ENCODE measurements at regions not wholly inside any gene's neighbourhood (a gene's known extent, or its start where the extent isn't known, plus 50 kb on each side); places are given as distances from the start of the nearest gene placed in this dataset.

- no peak for TF ChIP-seq POLR2A (IDR thresholded peaks at IDR 0.05)
- TF ChIP-seq, protein P1, sequence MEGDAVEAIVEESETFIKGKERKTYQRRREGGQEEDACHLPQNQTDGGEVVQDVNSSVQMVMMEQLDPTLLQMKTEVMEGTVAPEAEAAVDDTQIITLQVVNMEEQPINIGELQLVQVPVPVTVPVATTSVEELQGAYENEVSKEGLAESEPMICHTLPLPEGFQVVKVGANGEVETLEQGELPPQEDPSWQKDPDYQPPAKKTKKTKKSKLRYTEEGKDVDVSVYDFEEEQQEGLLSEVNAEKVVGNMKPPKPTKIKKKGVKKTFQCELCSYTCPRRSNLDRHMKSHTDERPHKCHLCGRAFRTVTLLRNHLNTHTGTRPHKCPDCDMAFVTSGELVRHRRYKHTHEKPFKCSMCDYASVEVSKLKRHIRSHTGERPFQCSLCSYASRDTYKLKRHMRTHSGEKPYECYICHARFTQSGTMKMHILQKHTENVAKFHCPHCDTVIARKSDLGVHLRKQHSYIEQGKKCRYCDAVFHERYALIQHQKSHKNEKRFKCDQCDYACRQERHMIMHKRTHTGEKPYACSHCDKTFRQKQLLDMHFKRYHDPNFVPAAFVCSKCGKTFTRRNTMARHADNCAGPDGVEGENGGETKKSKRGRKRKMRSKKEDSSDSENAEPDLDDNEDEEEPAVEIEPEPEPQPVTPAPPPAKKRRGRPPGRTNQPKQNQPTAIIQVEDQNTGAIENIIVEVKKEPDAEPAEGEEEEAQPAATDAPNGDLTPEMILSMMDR (IDR thresholded peaks at IDR 0.05 in 4 of 5, conservative IDR thresholded peaks at IDR 0.05 in 1 of 5): no peak
These were observed 470.4 kb upstream of the IGFBP3 start for GRCh38 chr7:46391231-46392201.
